Activated CD8-positive, alpha-beta memory T cell treated with anti-CD3 and anti-CD28 coated beads for 36 hours (primary cell): ENCODE measurements at regions not wholly inside any gene's neighbourhood (a gene's known extent, or its start where the extent isn't known, plus 50 kb on each side); places are given as distances from the start of the nearest gene placed in this dataset.
"Not testable (repeated sequence)": the region's sequence is repeated elsewhere in the genome, so short reads cannot be mapped to it uniquely, and the experiment has no call there.

ENCODE experiments used
- CTCF ChIA-PET: fragments of 350-600 bp; sonication (Branson Sonifier 250); formaldehyde crosslinking; loops from one replicate; lab custom pipeline; 2021; ENCODE audit warnings: antibody characterized with exemption; lab: Charles Lee
- POLR2A ChIA-PET: fragments of 350-600 bp; sonication (Branson Sonifier 250); formaldehyde crosslinking; loops from one replicate; lab custom pipeline; 2021; ENCODE audit warnings: antibody characterized with exemption; lab: Charles Lee

DNA sequence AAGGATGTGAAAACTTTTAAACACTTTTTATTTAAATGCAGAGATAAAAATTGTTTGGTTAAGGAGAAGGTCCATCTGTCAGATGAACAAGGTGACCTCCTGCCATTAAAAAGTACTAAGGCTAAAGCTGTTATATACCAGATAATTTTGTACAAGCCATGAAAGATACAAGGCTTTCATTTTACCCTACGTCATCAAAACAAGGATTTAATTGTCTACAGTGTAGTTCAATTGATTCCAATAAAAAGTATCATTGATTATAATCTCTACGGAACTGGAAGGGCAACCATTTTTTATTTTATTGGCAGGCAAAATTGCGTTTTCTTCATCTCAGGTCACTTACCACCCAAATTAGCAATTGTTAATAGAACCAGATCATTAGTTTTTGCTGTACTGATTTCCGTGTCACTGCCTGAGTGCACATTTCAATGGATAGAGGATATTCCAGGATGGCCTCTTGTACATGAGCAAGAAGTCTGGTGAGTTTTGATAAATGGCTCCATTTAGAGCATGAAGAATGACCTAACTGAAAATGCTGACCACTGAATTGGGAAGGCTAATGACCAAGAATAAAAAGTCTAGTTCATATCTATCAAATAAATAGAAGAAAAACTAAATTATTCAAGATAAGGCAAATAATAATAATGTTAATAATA lies 564.9 kb downstream of the JRKL start:
- POLR2A ChIA-PET = no interaction called here
- CTCF ChIA-PET = no interaction called here

DNA sequence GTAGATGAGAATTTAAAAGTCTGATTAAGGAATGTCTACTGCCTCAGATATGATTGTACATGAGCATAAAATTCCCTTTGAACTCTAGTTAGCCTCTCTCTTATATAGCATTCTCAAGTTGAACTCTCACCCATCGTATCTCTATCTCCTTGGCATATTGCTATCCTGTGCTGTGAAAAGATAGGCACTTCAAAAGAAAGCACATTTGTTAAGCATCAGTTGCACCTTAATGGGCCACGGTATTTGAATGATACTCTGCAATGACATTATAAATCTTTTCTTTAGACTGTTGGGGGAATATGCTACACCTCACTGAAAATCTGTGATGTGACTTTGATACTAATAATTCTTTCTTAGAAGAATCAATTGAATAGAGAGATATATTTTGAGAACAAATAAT lies 570.7 kb downstream of the JRKL start:
- CTCF ChIA-PET = no interaction called here
- POLR2A ChIA-PET = no interaction called here

GRCh38 chr11:96960926-96961325 lies 571.1 kb downstream of the JRKL start:
- ChIA-PET POLR2A (no interaction called here), CTCF (no interaction called here)

DNA sequence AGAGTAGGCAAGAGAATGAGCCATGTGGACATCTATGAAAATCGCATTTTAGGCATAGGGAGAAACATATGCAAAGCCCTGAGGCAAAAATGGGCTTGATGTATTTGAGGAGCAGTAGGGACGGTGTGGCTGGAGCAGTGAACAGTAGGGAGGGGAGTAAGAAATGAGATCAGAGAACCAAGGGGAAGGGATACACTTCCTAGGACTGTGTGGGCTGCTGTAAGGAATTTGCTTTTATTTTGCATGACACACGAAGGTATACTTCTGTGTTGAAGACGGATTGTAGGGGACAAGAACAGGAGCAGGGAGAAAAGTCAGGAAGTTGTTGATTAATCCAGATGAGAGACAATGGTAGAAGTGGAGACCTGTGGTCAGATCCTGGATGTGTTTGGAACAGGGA lies 572.1 kb downstream of the JRKL start:
- POLR2A ChIA-PET = no interaction called here
- CTCF ChIA-PET = no interaction called here

DNA sequence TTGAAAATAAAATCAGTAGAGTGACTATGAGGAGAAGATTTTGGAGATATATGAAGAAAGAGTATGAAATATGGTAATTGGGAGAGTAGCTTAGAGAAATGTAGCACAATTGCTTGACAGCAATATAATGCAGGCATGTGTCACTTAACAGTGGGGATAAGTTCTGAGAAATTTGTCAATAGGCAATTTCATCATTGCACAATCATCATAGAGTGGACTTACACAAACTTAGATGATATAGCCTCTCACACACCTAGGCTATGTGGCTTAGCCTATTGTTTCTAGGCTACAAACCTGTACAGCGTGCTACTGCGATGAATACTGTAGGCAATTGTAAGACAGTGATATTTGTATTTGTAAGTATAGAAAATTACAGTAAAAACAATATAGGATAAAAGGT lies 573.6 kb downstream of the JRKL start:
- CTCF ChIA-PET = no interaction called here

GRCh38 chr11:96964661-96965060 lies 574.8 kb downstream of the JRKL start:
- POLR2A ChIA-PET = no interaction called here
- CTCF ChIA-PET = no interaction called here

More for the DNA sequence above, 573.6 kb downstream of the JRKL start:
- POLR2A ChIA-PET = no interaction called here

DNA sequence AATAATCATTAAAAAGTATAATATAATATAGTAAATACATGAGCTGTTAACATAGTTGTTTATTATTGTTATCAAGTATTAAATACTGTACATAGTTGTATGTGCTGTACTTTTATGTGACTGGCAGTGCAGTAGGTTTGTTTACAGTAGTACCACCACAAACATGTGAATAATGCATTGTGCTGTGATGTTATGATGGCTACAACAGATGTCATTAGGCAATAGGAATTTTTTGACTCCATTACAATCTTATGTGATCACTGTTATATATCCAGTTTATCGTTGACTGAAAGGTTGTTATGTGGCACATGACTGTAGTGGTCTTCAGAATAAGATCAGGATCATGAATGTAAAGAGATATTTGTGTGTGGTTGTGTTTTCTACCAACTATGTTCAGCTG lies 577.8 kb downstream of the JRKL start:
- ChIA-PET CTCF (no interaction called here), POLR2A (no interaction called here)

- ChIA-PET POLR2A (no interaction called here), CTCF (no interaction called here)
Measured at GRCh38 chr11:96969251-96969650, 579.4 kb downstream of the JRKL start.

GRCh38 chr11:96978751-96979150 lies 588.9 kb downstream of the JRKL start:
- ChIA-PET CTCF (no interaction called here), POLR2A (no interaction called here)

- POLR2A ChIA-PET = no interaction called here
- CTCF ChIA-PET = no interaction called here
Measured at GRCh38 chr11:96986516-96986915, 596.7 kb downstream of the JRKL start.

DNA sequence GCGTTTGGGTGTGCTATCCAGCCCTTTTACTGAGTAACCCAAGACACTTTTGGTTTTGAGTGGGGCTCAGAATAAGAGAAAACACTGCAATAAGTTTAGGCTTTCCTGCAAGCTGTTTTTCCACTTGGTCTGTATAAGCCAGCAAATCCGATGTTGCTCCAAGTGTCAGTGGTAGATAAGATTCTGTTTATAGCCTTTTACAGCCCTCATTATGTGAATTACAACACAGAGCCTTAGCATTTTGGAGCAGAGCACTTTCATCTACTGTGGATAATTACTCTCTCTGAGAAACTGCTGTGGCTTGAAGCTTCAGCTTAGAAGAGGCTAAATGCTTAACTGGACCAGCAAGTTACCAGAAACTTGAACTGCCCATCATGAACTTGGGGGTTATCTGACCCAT lies 601.1 kb downstream of the JRKL start:
- ChIA-PET POLR2A (no interaction called here), CTCF (no interaction called here)

GRCh38 chr11:97000481-97000880 lies 610.7 kb downstream of the JRKL start:
- ChIA-PET POLR2A (no interaction called here), CTCF (no interaction called here)

DNA sequence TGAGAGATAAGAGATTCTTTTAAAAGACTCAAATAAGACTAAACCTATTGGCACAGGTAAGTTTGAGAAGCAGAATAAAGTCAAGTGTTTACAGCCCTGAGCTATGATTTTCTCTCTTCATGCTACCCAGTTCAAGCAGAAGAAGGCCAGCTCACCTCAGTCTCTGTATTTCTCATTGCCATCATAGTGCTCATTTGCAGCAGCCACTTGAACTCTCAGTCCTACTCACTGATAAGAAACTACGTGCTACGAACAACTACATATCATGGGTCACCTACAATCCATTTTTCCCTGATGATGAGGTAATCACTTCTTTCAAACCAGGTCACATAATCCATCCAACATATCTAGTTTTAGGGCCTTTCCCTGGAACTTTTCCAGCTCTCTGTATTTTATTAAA lies 617.5 kb downstream of the JRKL start:
- POLR2A ChIA-PET = no interaction called here
- CTCF ChIA-PET = no interaction called here

DNA sequence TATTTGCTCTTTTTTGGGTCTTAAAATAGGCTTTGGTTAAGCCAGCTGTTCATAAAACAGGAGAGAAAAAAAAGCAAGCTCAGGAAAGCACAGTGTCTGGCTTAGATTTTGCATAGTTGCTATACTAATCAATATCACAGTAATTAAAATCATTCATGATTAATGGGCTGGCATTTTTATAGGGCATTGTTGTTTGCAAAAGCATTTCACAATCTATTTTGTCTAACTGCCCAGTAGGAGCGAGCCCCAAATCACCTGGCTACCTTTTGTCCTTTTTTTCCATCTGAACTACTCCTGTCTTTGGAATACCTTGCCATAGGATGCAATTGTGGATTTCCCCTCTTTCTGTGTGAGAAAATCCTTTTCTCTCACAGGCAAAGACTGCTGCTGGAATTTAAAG lies 619.8 kb downstream of the JRKL start:
- ChIA-PET POLR2A (no interaction called here), CTCF (no interaction called here)

DNA sequence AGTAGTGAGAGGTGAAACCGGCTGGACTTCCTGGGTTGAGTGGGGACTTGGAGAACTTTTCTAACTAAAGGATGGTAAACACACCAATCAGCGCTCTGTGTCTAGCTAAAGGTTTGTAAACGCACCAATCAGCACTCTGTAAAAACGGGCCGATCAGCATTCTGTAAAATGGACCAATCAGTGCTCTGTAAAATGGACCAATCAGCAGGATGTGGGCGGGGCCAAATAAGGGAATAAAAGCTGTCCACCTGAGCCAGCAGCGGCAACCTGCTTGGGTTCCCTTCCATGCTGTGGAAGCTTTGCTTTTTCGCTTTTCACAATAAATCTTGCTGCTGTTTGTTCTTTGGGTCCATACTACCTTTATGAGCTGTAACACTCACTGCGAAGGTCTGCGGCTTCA lies 621.2 kb downstream of the JRKL start:
- POLR2A ChIA-PET, CTCF ChIA-PET: not testable (repeated sequence)

GRCh38 chr11:97015327-97015726 lies 625.5 kb downstream of the JRKL start:
- ChIA-PET POLR2A (no interaction called here), CTCF (no interaction called here)

DNA sequence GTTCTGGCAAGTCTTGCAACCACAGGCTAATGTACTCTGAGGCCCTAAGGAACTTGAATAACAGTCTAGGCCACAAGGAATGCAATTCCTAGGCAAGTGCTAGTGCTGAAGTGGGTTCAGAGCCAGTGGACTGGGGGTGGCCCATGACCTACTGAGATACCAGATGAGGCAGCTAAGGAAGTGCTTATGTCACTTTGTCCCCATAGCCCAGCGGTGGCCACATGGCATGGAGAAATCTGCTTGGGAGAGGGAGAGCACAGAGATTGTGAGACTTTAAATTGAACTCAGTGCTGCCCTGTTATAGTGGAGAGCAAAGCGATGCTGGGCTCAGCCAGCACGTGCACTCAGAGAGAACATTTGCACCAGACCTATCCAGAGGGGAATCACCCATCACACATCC lies 629.5 kb downstream of the JRKL start:
- POLR2A ChIA-PET = no interaction called here
- CTCF ChIA-PET = no interaction called here

DNA sequence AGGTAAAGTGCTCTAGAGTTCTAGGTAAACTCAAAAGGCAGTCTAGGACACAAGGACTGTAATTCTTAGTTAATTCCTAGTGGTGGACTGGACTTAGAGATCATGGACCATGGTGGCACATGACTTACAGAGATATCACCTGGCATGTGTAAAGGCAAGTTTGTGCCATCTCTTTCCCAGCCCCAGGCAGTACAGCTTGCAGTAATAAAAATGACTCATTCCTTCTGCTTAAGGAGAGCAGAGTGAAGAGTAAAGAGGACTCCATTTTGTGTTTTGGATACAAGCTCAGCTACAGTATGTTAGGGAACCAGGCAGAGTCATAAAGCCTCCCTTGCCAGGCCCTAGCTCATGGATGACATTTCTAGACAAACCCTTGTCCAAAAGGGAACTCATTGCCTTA lies 629.9 kb downstream of the JRKL start:
- ChIA-PET CTCF (no interaction called here), POLR2A (no interaction called here)

- CTCF ChIA-PET = no interaction called here
- POLR2A ChIA-PET = no interaction called here
Measured at GRCh38 chr11:97022955-97023354, 633.1 kb downstream of the JRKL start.

DNA sequence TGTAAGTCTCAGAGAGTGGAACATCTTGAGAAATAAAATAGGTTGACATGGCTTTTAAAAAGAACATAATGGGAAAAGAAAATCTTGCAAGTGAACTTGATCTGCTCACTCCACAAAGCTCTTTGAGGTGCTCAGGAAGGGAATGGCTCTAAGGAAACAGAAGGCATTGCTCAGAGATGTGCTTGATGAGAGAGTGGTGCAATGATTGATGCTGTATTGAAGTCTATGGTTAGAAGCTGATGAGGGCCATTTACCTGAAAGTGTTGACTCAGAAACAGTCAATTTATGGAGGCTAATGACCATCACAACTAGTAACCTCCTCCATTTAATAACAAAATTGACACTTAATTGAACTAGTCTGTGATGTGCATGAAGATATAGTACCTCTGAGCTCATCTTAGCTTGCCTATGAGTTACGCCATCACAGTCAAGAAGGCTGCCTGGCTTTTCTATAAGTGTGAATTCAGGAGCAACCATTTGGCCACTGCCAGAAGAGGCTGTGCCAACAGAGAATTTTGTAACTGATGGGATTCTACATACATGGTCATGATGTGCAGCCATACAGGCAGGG lies 639.1 kb downstream of the JRKL start:
- ChIA-PET CTCF (no interaction called here), POLR2A (no interaction called here)

DNA sequence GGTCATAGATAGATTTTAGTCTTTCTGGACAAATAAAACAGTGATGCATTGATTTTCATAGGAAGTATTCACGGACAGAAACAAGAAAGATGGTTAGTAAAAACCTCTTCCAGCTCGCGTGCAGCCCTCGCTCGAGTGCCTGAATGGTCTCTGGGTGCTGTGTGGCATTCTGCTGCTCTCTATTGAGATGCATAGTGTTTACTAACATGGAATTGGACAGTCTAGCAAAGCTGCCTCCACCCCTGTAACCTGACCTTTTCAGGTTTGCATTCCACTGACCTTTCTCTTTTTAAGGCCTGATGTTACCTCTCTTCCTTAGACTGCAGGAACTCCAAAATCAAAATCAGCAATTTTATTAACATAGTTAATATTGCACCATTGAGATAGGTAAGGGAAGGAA lies 643.4 kb downstream of the JRKL start:
- CTCF ChIA-PET = no interaction called here
- POLR2A ChIA-PET = no interaction called here

DNA sequence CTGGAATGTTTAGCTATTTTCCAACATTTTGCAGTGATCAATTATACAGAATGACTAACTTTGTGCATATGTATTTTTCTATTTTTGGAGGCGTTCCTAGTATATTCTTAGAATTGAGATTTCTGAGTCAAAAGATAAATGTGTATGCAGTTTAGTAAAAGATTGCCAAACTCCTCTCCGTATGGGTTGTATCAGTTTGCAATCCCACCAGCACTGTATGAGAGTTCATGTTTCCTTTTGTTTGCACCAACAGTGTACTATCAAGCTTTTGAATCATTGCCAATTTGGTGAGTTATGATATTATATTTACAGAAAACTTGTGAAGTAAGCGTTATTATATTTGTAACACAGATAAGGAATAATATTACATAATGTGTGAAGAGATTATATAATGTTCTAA lies 658.7 kb downstream of the JRKL start:
- ChIA-PET CTCF (no interaction called here), POLR2A (no interaction called here)
